Stomach (tissue), 8 donors: ENCODE measurements at regions not wholly inside any gene's neighbourhood (a gene's known extent, or its start where the extent isn't known, plus 50 kb on each side); places are given as distances from the start of the nearest gene placed in this dataset.

Source experiments
- DNase-seq, 2 donors: peaks; one replicate each; pipeline versions ENCODE4 v3.0.0 to v3.0.0-alpha.2; 2013 to 2019
- H3K27ac ChIP-seq, 5 donors: fragments of 200-600 bp in 4 of 5; sonication (generic) in 4 of 5; one replicate each; pipeline ENCODE4 v1.5.1; 2013 to 2019; ENCODE audit warnings: mild to moderate bottlenecking in 1 of 5, moderate library complexity in 1 of 5
- H3K27me3 ChIP-seq, 3 donors: fragments of 200-600 bp; sonication (generic); one replicate each; pipeline ENCODE4 v1.5.1; 2017 to 2019; ENCODE audit warnings: mixed run types in 1 of 3
- H3K36me3 ChIP-seq, 4 donors: fragments of 200-600 bp; sonication (generic); 1 replicate in 3 of 4; 2 replicates in 1 of 4; pipeline ENCODE4 v1.5.1; 2016 to 2019
- H3K4me1 ChIP-seq, 4 donors: fragments of 200-600 bp; sonication (generic); one replicate each; pipeline ENCODE4 v1.5.1; 2016 to 2019
- H3K4me3 ChIP-seq, 4 donors: fragments of 200-600 bp; sonication (generic) in 3 of 4; one replicate each; pipeline ENCODE4 v1.5.1; 2016 to 2019; ENCODE audit warnings: mild to moderate bottlenecking in 1 of 4
- H3K9me3 ChIP-seq, 4 donors: fragments of 200-600 bp; sonication (generic); one replicate each; pipeline ENCODE4 v1.5.1; 2016 to 2019
- EP300 ChIP-seq: sonication (generic); formaldehyde crosslinking; IDR thresholded peaks from one replicate; pipeline ENCODE4 v1.6.1; 2017; ENCODE audit warnings: antibody characterized with exemption
- POLR2A ChIP-seq, 4 donors: fragments of 450-650 bp; IDR thresholded peaks; one replicate each; pipeline ENCODE4 v1.6.1; 2016; ENCODE audit warnings: antibody characterized with exemption in 4 of 4, control low read depth in 2 of 4, mild to moderate bottlenecking in 1 of 4, moderate library complexity in 1 of 4
- POLR2AphosphoS5 ChIP-seq, 3 donors: sonication (generic); formaldehyde crosslinking; IDR thresholded peaks; one replicate each; pipeline ENCODE4 v1.6.1; 2016; ENCODE audit warnings: antibody characterized with exemption in 3 of 3
- WGBS, 5 donors: extraction: QIAGEN DNeasy Blood & Tissue Kit in 3 of 5; methylation state at CpG; one replicate each; pipeline versions ENCODE4 v1.1.5 to v1.1.7; 2013 to 2018; 5-methylcytosine and 5-hydroxymethylcytosine counted together
- intact Hi-C: fragments of 100-400 bp; cut with DNase I; formaldehyde crosslinking; loops from one replicate; pipeline ENCODE4 v1.15.1; 2023; ENCODE audit warnings: low total_unique reads
- TF ChIP-seq, protein P1 (sequence below), 7 experiments: fragments of 450-650 bp in 4 of 7; fragments of 200-600 bp in 3 of 7; sonication (generic) in 3 of 7; IDR thresholded peaks; one replicate each; pipeline ENCODE4 v1.5.1; 2016 to 2019; ENCODE audit warnings: antibody characterized with exemption in 7 of 7, control low read depth in 2 of 7, mild to moderate bottlenecking in 1 of 7
- donor health status: healthy with polysubstance abuse.
- donor health status: Bipolar disorder and iron deficiency.
- donor health status: healthy.

DNA sequence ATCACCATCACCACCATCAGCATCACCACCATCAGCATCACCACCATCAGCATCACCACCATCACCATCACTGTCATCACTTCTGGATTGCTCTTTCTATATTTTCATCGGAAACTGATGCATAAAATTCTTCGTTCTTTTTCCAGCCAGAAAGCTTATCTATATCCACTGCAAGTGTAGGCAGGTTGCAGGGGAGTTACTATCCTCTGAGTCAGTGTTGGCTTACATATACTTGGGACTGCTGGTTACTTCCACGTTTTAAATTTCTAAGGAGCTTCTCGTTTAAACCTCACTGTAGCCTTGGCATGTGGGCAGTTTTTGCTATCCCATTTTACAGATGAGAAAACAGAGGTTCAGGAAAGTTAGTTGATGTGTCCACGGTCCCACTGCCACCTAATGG, 66.1 kb downstream of the FOXL3 start:
- TF ChIP-seq POLR2A (IDR thresholded peaks at IDR 0.05) (no peak), POLR2AphosphoS5 (IDR thresholded peaks at IDR 0.05) (no peak), EP300 (no peak)
- TF ChIP-seq, protein P1, sequence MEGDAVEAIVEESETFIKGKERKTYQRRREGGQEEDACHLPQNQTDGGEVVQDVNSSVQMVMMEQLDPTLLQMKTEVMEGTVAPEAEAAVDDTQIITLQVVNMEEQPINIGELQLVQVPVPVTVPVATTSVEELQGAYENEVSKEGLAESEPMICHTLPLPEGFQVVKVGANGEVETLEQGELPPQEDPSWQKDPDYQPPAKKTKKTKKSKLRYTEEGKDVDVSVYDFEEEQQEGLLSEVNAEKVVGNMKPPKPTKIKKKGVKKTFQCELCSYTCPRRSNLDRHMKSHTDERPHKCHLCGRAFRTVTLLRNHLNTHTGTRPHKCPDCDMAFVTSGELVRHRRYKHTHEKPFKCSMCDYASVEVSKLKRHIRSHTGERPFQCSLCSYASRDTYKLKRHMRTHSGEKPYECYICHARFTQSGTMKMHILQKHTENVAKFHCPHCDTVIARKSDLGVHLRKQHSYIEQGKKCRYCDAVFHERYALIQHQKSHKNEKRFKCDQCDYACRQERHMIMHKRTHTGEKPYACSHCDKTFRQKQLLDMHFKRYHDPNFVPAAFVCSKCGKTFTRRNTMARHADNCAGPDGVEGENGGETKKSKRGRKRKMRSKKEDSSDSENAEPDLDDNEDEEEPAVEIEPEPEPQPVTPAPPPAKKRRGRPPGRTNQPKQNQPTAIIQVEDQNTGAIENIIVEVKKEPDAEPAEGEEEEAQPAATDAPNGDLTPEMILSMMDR (IDR thresholded peaks at IDR 0.05) = no peak
- intact Hi-C loops = no loop called here

DNA sequence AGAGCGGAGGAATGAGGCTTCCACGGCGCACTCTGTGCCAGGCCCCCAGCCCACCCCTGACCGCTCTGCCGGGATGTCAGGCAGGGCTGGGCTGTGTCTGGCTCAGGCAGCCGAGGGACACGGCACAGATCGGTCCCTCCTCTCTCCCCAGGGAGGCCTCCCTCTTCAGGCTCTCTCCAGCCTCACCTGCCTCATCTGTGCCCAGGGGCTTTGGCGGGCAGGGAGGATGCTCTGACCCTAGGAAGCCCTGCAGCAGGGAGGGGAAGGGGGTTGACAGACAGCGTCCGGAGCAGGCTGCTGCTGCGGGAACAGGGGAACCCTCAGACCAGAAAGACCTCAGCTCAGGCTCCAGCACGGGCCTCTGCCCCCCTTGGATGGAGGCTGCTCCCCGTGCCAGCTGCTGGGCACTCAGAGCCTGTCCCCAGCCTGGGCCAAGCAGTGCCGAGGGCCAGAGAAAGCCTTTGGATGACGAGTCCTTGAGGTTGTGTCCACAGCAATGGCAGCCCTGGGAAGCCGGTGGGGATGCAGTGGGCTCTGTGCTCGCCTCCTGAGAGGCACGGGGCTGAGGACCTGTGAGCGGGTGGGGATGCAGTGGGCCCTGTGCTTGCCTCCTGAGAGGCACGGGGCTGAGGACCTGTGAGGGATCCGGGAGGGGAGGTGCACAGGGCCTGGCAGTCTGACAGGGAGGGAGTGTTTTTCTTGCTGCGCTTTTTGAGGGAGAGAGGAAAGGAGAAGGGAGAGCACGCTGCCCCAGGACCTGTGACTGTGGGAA, 66.9 kb downstream of the FOXL3 start:
- intact Hi-C loops = no loop called here
- TF ChIP-seq POLR2A (IDR thresholded peaks at IDR 0.05) (no peak), POLR2AphosphoS5 (IDR thresholded peaks at IDR 0.05) (no peak), EP300 (no peak)
- TF ChIP-seq, protein P1 (IDR thresholded peaks at IDR 0.05) = no peak

More for the DNA sequence above, 66.1 kb downstream of the FOXL3 start:
- Histone ChIP-seq H3K4me1 (no peaks in the 10 kb centered on the region), H3K36me3 (no peaks in the 10 kb centered on the region), H3K27ac (no peak overlapping the region), H3K27me3 (peaks cover 0 to 27% (median 12%) of the 10 kb centered on the region in 3 donors), H3K9me3 (peaks cover 0 to 11% (median 2%) of the 10 kb centered on the region in 4 donors), H3K4me3 (no peak overlapping the region)
- WGBS, 5 donors = 78 to 90% (median 89%) methylated on average over 5 of the region's 5 CpGs
- no peak for DNase-seq

DNA sequence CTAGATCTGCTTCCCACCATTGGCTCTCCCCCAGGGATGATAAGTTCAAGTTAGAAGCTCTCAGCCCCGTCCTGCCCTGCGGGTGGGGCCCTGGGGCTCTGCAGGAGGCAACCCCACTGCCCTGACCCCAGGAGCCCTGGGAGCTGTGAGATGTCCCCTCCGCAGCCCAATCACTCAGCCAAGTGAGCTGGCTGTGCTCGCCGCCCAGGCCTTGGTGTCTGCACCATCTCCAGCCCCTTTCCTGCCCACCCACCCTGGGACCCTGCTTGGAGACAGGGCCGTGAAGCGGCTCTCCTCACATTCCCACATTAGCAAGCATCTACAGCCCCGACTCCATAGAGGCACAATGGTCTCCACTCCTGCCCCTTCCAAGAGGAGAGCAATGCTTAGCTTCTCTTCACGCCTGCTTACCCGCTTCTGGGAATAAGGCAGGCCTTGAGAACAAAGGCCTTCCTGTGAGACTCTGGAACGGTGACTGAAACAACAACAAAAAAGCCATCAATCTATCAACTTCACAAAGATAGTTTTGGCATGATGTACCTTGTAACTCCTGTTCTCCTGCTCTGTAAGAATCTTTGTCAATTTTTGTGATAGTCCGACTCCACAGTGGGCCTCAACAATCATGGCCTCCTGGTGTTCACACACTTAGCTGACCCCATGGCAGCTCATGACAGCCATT, 67.7 kb downstream of the FOXL3 start:
- WGBS, 5 donors = 69 to 84% (median 72%) methylated on average over 12 of the region's 12 CpGs
- peaks cover 0 to 11% (median 2%) of the 10 kb centered on the region in 4 donors for H3K9me3 ChIP-seq
- TF ChIP-seq, protein P1 (IDR thresholded peaks at IDR 0.05) = no peak
- TF ChIP-seq EP300 (no peak), POLR2A (IDR thresholded peaks at IDR 0.05) (no peak), POLR2AphosphoS5 (IDR thresholded peaks at IDR 0.05) (no peak)
- H3K27me3 ChIP-seq = peaks cover 0 to 28% (median 12%) of the 10 kb centered on the region in 3 donors
- H3K27ac ChIP-seq = no peak overlapping the region
- intact Hi-C loops = no loop called here
- H3K4me3 ChIP-seq = no peak overlapping the region
- no peaks in the 10 kb centered on the region for H3K36me3 ChIP-seq
- H3K4me1 ChIP-seq = peaks cover 0 to 8% (median 6%) of the 10 kb centered on the region in 4 donors
- no peak for DNase-seq

More for the DNA sequence above, 66.9 kb downstream of the FOXL3 start:
- peaks cover 0 to 27% (median 12%) of the 10 kb centered on the region in 3 donors for H3K27me3 ChIP-seq
- DNase-seq = no peak
- H3K9me3 ChIP-seq = peaks cover 0 to 11% (median 2%) of the 10 kb centered on the region in 4 donors
- H3K27ac ChIP-seq = no peak overlapping the region
- no peaks in the 10 kb centered on the region for H3K36me3 ChIP-seq
- WGBS, 5 donors = 71 to 79% (median 75%) methylated on average over 15 to 24 of the region's 24 CpGs
- H3K4me3 ChIP-seq = no peak overlapping the region
- peaks cover 0 to 2% (median under 1%) of the 10 kb centered on the region in 4 donors for H3K4me1 ChIP-seq

DNA sequence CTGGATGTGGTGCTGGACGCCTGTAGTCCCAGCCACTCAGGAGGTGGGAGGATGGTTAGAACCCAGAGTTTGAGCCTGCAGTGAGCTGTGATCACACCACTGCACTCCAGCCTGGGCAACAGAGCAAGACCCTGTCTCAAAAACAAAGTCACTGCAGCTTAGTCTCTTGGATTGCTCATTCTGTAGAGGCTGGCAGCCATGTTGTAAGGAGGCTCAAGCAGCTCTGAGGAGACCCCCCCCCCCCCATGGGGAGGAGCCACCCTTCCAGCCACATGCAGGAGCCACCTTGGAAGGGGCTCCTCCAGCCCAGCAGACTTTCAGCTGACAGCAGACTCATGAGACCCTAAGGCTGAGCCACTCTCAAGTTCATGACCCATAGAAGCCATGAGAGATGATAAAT, 68.4 kb downstream of the FOXL3 start:
- Histone ChIP-seq H3K4me1 (peaks cover 0 to 11% (median 7%) of the 10 kb centered on the region in 4 donors), H3K27ac (no peak overlapping the region), H3K36me3 (no peaks in the 10 kb centered on the region), H3K9me3 (peaks cover 0 to 11% (median 2%) of the 10 kb centered on the region in 4 donors), H3K4me3 (no peak overlapping the region), H3K27me3 (peaks cover 0 to 35% (median 12%) of the 10 kb centered on the region in 3 donors)
- TF ChIP-seq, protein P1 (IDR thresholded peaks at IDR 0.05) = no peak
- TF ChIP-seq POLR2AphosphoS5 (IDR thresholded peaks at IDR 0.05) (no peak), EP300 (no peak)
- WGBS, 5 donors = 78 to 100% (median 98%) methylated on average over 1 of the region's 1 CpG
- intact Hi-C loops = no loop called here
- no peak for DNase-seq
